IPS-20b (cell line): ENCODE measurements at regions not wholly inside any gene's neighbourhood (a gene's known extent, or its start where the extent isn't known, plus 50 kb on each side); places are given as distances from the start of the nearest gene placed in this dataset.

Experiments used
- H3K27ac ChIP-seq: one replicate; pipeline ENCODE4 v1.5.1; 2013; ENCODE audit warnings: low read length
- H3K27me3 ChIP-seq: 2 replicates; pipeline ENCODE4 v1.6.1; 2013; ENCODE audit warnings: mild to moderate bottlenecking, low read length, inconsistent platforms; ENCODE audit not compliant: insufficient read depth
- H3K36me3 ChIP-seq: 2 replicates; pipeline ENCODE4 v1.6.1; 2013; ENCODE audit warnings: low read depth, mild to moderate bottlenecking, inconsistent platforms, low read length, moderate library complexity; ENCODE audit not compliant: insufficient read depth
- H3K4me1 ChIP-seq: 2 replicates; pipeline ENCODE4 v1.6.1; 2013; ENCODE audit warnings: mild to moderate bottlenecking, control low read depth, inconsistent platforms, low read length, moderate library complexity; ENCODE audit not compliant: insufficient read depth
- H3K4me3 ChIP-seq: 2 replicates; pipeline ENCODE4 v1.5.1; 2013; ENCODE audit warnings: mild to moderate bottlenecking, low read length, inconsistent platforms
- H3K9ac ChIP-seq: 2 replicates; pipeline ENCODE4 v1.6.1; 2013; ENCODE audit warnings: low read depth, mild to moderate bottlenecking, inconsistent platforms, low read length, moderate library complexity
- H3K9me3 ChIP-seq: 2 replicates; pipeline ENCODE4 v1.6.1; 2013; ENCODE audit warnings: mild to moderate bottlenecking, low read depth, low read length, inconsistent platforms; ENCODE audit not compliant: insufficient read depth

GRCh38 chr3:159865041-159865579, 123.5 kb upstream of the IL12A start:
- Histone ChIP-seq H3K9ac (no peak overlapping the region), H3K9me3 (no peaks in the 10 kb centered on the region), H3K36me3 (peaks cover 9% of the 10 kb centered on the region; the same call in 1 of the 2 replicates), H3K27ac (no peak overlapping the region), H3K4me1 (peaks cover 14% of the 10 kb centered on the region), H3K27me3 (no peaks in the 10 kb centered on the region), H3K4me3 (no peak overlapping the region)

- Histone ChIP-seq H3K4me1 (peaks cover 6% of the 10 kb centered on the region), H3K9ac (no peak overlapping the region), H3K9me3 (no peaks in the 10 kb centered on the region), H3K4me3 (no peak overlapping the region), H3K27ac (no peak overlapping the region), H3K27me3 (no peaks in the 10 kb centered on the region), H3K36me3 (peaks cover 9% of the 10 kb centered on the region; the same call in 1 of the 2 replicates)
Observed at GRCh38 chr3:159866201-159866746, 122.4 kb upstream of the IL12A start.

GRCh38 chr3:159867372-159867771, 121.3 kb upstream of the IL12A start:
- Histone ChIP-seq H3K9me3 (no peaks in the 10 kb centered on the region), H3K27me3 (no peaks in the 10 kb centered on the region), H3K4me3 (no peak overlapping the region), H3K9ac (no peak overlapping the region), H3K27ac (no peak overlapping the region), H3K36me3 (peaks cover 9% of the 10 kb centered on the region; the same call in 1 of the 2 replicates), H3K4me1 (peaks cover 11% of the 10 kb centered on the region)

- Histone ChIP-seq H3K9me3 (no peaks in the 10 kb centered on the region), H3K27ac (no peak overlapping the region), H3K9ac (no peak overlapping the region), H3K27me3 (no peaks in the 10 kb centered on the region), H3K4me1 (peaks cover 15% of the 10 kb centered on the region), H3K36me3 (peaks cover 9% of the 10 kb centered on the region; the same call in 1 of the 2 replicates), H3K4me3 (no peak overlapping the region)
Observed at GRCh38 chr3:159870723-159871122, 117.9 kb upstream of the IL12A start.

- Histone ChIP-seq H3K9me3 (no peaks in the 10 kb centered on the region), H3K9ac (no peak overlapping the region), H3K36me3 (peaks cover 9% of the 10 kb centered on the region; the same call in 1 of the 2 replicates), H3K27ac (no peak overlapping the region), H3K27me3 (no peaks in the 10 kb centered on the region), H3K4me3 (no peak overlapping the region), H3K4me1 (peaks cover 18% of the 10 kb centered on the region)
Observed at GRCh38 chr3:159872374-159873109, 116.1 kb upstream of the IL12A start.

- no peak overlapping the region for H3K27ac ChIP-seq
- H3K9ac ChIP-seq, result no peak overlapping the region
- no peak overlapping the region for H3K4me3 ChIP-seq
- H3K36me3 ChIP-seq, result no peaks in the 10 kb centered on the region
- no peaks in the 10 kb centered on the region for H3K9me3 ChIP-seq
- no peaks in the 10 kb centered on the region for H3K27me3 ChIP-seq
- peaks cover 18% of the 10 kb centered on the region for H3K4me1 ChIP-seq
Observed at GRCh38 chr3:159875116-159875515, 113.5 kb upstream of the IL12A start.

- Histone ChIP-seq H3K36me3 (no peaks in the 10 kb centered on the region), H3K9me3 (no peaks in the 10 kb centered on the region), H3K27me3 (no peaks in the 10 kb centered on the region), H3K4me3 (no peak overlapping the region), H3K27ac (no peak overlapping the region), H3K4me1 (peaks cover 8% of the 10 kb centered on the region; the same call in 1 of the 2 replicates), H3K9ac (no peak overlapping the region)
Observed at GRCh38 chr3:159877924-159878323, 110.7 kb upstream of the IL12A start.

- Histone ChIP-seq H3K4me1 (peaks cover 8% of the 10 kb centered on the region; the same call in 1 of the 2 replicates), H3K36me3 (no peaks in the 10 kb centered on the region), H3K4me3 (no peak overlapping the region), H3K9ac (no peak overlapping the region), H3K9me3 (no peaks in the 10 kb centered on the region), H3K27me3 (no peaks in the 10 kb centered on the region), H3K27ac (no peak overlapping the region)
Observed at GRCh38 chr3:159879146-159879545, 109.5 kb upstream of the IL12A start.

- no peak overlapping the region for H3K9ac ChIP-seq
Observed at GRCh38 chr3:159879598-159879997, 109.0 kb upstream of the IL12A start.

GRCh38 chr3:159881208-159881607, 107.4 kb upstream of the IL12A start:
- Histone ChIP-seq H3K27ac (no peak overlapping the region), H3K36me3 (no peaks in the 10 kb centered on the region), H3K27me3 (no peaks in the 10 kb centered on the region), H3K4me1 (peaks cover 8% of the 10 kb centered on the region; the same call in 1 of the 2 replicates), H3K9me3 (no peaks in the 10 kb centered on the region), H3K9ac (no peak overlapping the region), H3K4me3 (no peak overlapping the region)

More at GRCh38 chr3:159879598-159879997, 109.0 kb upstream of the IL12A start:
- Histone ChIP-seq H3K4me3 (no peak overlapping the region), H3K27me3 (no peaks in the 10 kb centered on the region), H3K9me3 (no peaks in the 10 kb centered on the region), H3K27ac (no peak overlapping the region), H3K36me3 (no peaks in the 10 kb centered on the region), H3K4me1 (peaks cover 8% of the 10 kb centered on the region; the same call in 1 of the 2 replicates)

GRCh38 chr3:159881828-159882309, 106.8 kb upstream of the IL12A start:
- H3K9me3 ChIP-seq, result no peaks in the 10 kb centered on the region
- no peak overlapping the region for H3K4me3 ChIP-seq
- no peaks in the 10 kb centered on the region for H3K36me3 ChIP-seq
- H3K27me3 ChIP-seq, result no peaks in the 10 kb centered on the region
- no peak overlapping the region for H3K27ac ChIP-seq
- peaks cover 8% of the 10 kb centered on the region; the same call in 1 of the 2 replicates for H3K4me1 ChIP-seq
- H3K9ac ChIP-seq, result no peak overlapping the region
